RWPE2 (cell line): ENCODE measurements at regions not wholly inside any gene's neighbourhood (a gene's known extent, or its start where the extent isn't known, plus 50 kb on each side); places are given as distances from the start of the nearest gene placed in this dataset.

ENCODE experiments used
- ATAC-seq: fragments of 200-7000 bp; cut with Tn5 transposase; 3 replicates; pipeline ENCODE4 v1.9.1; 2021; ENCODE audit warnings: low read depth
- DNase-seq: peaks from one replicate; pipeline ENCODE4 v3.0.0-alpha.2; 2020; ENCODE audit warnings: low spot score
- H3K27ac ChIP-seq: fragments of 450-650 bp; 2 replicates; pipeline ENCODE4 v1.5.1; 2017; ENCODE audit warnings: mild to moderate bottlenecking; ENCODE audit not compliant: poor library complexity, severe bottlenecking
- H3K27me3 ChIP-seq: fragments of 250-450 bp; sonication (Bioruptor Pico); 2 replicates; pipeline ENCODE4 v1.5.1; 2021; ENCODE audit warnings: mild to moderate bottlenecking, moderate library complexity; ENCODE audit not compliant: insufficient read depth, poor library complexity, severe bottlenecking
- H3K36me3 ChIP-seq: fragments of 250-450 bp; sonication (Bioruptor Pico); 2 replicates; pipeline ENCODE4 v1.5.1; 2020; ENCODE audit warnings: low read depth, mild to moderate bottlenecking, moderate library complexity
- H3K4me1 ChIP-seq: fragments of 250-450 bp; sonication (Bioruptor Pico); 2 replicates; pipeline ENCODE4 v1.5.1; 2021; ENCODE audit warnings: mild to moderate bottlenecking, moderate library complexity; ENCODE audit not compliant: insufficient read depth, poor library complexity, severe bottlenecking
- H3K4me3 ChIP-seq: fragments of 250-450 bp; sonication (Bioruptor Pico); 2 replicates; pipeline ENCODE4 v1.5.1; 2021; ENCODE audit warnings: mild to moderate bottlenecking, moderate library complexity; ENCODE audit not compliant: severe bottlenecking
- H3K9me3 ChIP-seq: fragments of 250-450 bp; sonication (Bioruptor Pico); 2 replicates; pipeline ENCODE4 v1.5.1; 2021; ENCODE audit warnings: mild to moderate bottlenecking, moderate library complexity; ENCODE audit not compliant: severe bottlenecking
- CTCF ChIP-seq: fragments of 450-650 bp; IDR thresholded peaks from one replicate; pipeline ENCODE4 v1.5.1; 2017; ENCODE audit warnings: mild to moderate bottlenecking, moderate library complexity; ENCODE audit not compliant: poor library complexity, severe bottlenecking

GRCh38 chr16:35868630-35869029 is 2409.2 kb downstream of the TP53TG3F start:
- Histone ChIP-seq H3K27me3 (no peaks in the 10 kb centered on the region), H3K9me3 (peaks cover 2% of the 10 kb centered on the region), H3K4me1 (no peaks in the 10 kb centered on the region), H3K4me3 (no peak overlapping the region), H3K27ac (no peak overlapping the region), H3K36me3 (no peaks in the 10 kb centered on the region)
- no peak for TF ChIP-seq CTCF
- ATAC-seq (no peak), DNase-seq (no peak)

GRCh38 chr16:35873472-35873871 is 2414.1 kb downstream of the TP53TG3F start:
- no peak overlapping the region for H3K4me3 ChIP-seq
- DNase-seq: no peak
- H3K27me3 ChIP-seq: no peaks in the 10 kb centered on the region
- no peak overlapping the region for H3K27ac ChIP-seq
- ATAC-seq: no peak
- no peaks in the 10 kb centered on the region for H3K4me1 ChIP-seq
- TF ChIP-seq CTCF: no peak
- H3K36me3 ChIP-seq: no peaks in the 10 kb centered on the region
- H3K9me3 ChIP-seq: no peaks in the 10 kb centered on the region

- H3K36me3 ChIP-seq: no peaks in the 10 kb centered on the region
- ATAC-seq: no peak
- no peak for DNase-seq
- peaks cover 14% of the 10 kb centered on the region for H3K9me3 ChIP-seq
- no peak for TF ChIP-seq CTCF
- H3K4me1 ChIP-seq: no peaks in the 10 kb centered on the region
- H3K27me3 ChIP-seq: no peaks in the 10 kb centered on the region
- H3K4me3 ChIP-seq: no peak overlapping the region
- H3K27ac ChIP-seq: no peak overlapping the region
Measured at GRCh38 chr16:35881654-35882053, 2422.2 kb downstream of the TP53TG3F start.

GRCh38 chr16:35906440-35906839 is 2447.0 kb downstream of the TP53TG3F start:
- H3K4me3 ChIP-seq: no peak overlapping the region
- H3K9me3 ChIP-seq: peaks cover 2% of the 10 kb centered on the region

More at GRCh38 chr16:35906440-35906839, 2447.0 kb downstream of the TP53TG3F start:
- no peaks in the 10 kb centered on the region for H3K27me3 ChIP-seq
- no peak for DNase-seq
- no peak overlapping the region for H3K27ac ChIP-seq
- H3K36me3 ChIP-seq: no peaks in the 10 kb centered on the region
- TF ChIP-seq CTCF: no peak
- no peaks in the 10 kb centered on the region for H3K4me1 ChIP-seq
- ATAC-seq: no peak
